Stimulated activated CD8-positive, alpha-beta memory T cell treated with anti-CD3 and anti-CD28 coated beads, Interleukin-12 subunit alpha, Interleukin-12 subunit beta, amount 100 ng/mL, for 24 hours (primary cell): ENCODE measurements at regions not wholly inside any gene's neighbourhood (a gene's known extent, or its start where the extent isn't known, plus 50 kb on each side); places are given as distances from the start of the nearest gene placed in this dataset.

Source experiments
- DNase-seq: peaks from one replicate; pipeline ENCODE4 v3.0.0-alpha.2; 2020; ENCODE audit errors: extremely low read depth

- DNase-seq, result no peak
These were observed 51.8 kb upstream of the CASZ1 start for GRCh38 chr1:10848109-10848684.

- DNase-seq, result no peak
These were observed 53.6 kb upstream of the CASZ1 start for GRCh38 chr1:10850026-10850425.

- DNase-seq, result no peak
These were observed 54.9 kb upstream of the CASZ1 start for GRCh38 chr1:10851024-10852013.

- DNase-seq, result no peak
These were observed 55.6 kb upstream of the CASZ1 start for GRCh38 chr1:10852018-10852417.

- no peak for DNase-seq
These were observed 56.0 kb upstream of the CASZ1 start for GRCh38 chr1:10852486-10852885.

- DNase-seq, result no peak
These were observed 56.6 kb upstream of the CASZ1 start for GRCh38 chr1:10852998-10853520.

GRCh38 chr1:10853701-10854100, 57.3 kb upstream of the CASZ1 start:
- DNase-seq, result no peak

GRCh38 chr1:10854856-10855459, 58.5 kb upstream of the CASZ1 start:
- DNase-seq, result no peak

- no peak for DNase-seq
These were observed 59.8 kb upstream of the CASZ1 start for GRCh38 chr1:10856176-10856683.

- no peak for DNase-seq
These were observed 60.6 kb upstream of the CASZ1 start for GRCh38 chr1:10856863-10857598.

- no peak for DNase-seq
These were observed 61.2 kb upstream of the CASZ1 start for GRCh38 chr1:10857687-10858086.

GRCh38 chr1:10860218-10860617, 63.8 kb upstream of the CASZ1 start:
- DNase-seq, result no peak

- DNase-seq, result no peak
These were observed 64.2 kb upstream of the CASZ1 start for GRCh38 chr1:10860682-10861081.

GRCh38 chr1:10861822-10862221, 65.4 kb upstream of the CASZ1 start:
- no peak for DNase-seq

- no peak for DNase-seq
These were observed 66.4 kb upstream of the CASZ1 start for GRCh38 chr1:10862743-10863335.

- no peak for DNase-seq
These were observed 67.4 kb upstream of the CASZ1 start for GRCh38 chr1:10863886-10864285.

GRCh38 chr1:10864776-10865175, 68.3 kb upstream of the CASZ1 start:
- no peak for DNase-seq

GRCh38 chr1:10865518-10866320, 69.3 kb upstream of the CASZ1 start:
- no peak for DNase-seq

GRCh38 chr1:10866321-10867093, 70.1 kb upstream of the CASZ1 start:
- DNase-seq, result no peak
